GM23248 (cell line): ENCODE measurements at regions not wholly inside any gene's neighbourhood (a gene's known extent, or its start where the extent isn't known, plus 50 kb on each side); places are given as distances from the start of the nearest gene placed in this dataset.
A peak's percentile ranks its signal among the peaks of the same experiment; 100 is the strongest.
"Not testable (repeated sequence)": the region's sequence is repeated elsewhere in the genome, so short reads cannot be mapped to it uniquely, and the experiment has no call there.

ENCODE experiments used
- DNase-seq: peaks from one replicate; pipeline ENCODE4 v3.0.0-alpha.2; 2015
- H2AFZ ChIP-seq: fragments of 200-600 bp; sonication (generic); 2 replicates; pipeline ENCODE4 v1.6.1; 2016; ENCODE audit warnings: antibody characterized with exemption
- H3F3A ChIP-seq: fragments of 200-600 bp; sonication (generic); 2 replicates; pipeline ENCODE4 v1.6.1; 2016; ENCODE audit warnings: mild to moderate bottlenecking, antibody characterized with exemption, mixed run types; ENCODE audit not compliant: insufficient read depth
- H3K27ac ChIP-seq: fragments of 200-600 bp; sonication (generic); 2 replicates; pipeline ENCODE4 v1.5.1; 2016; ENCODE audit warnings: mild to moderate bottlenecking
- H3K27me3 ChIP-seq: fragments of 200-600 bp; sonication (generic); replicated peaks from 2 replicates; pipeline ENCODE4 v1.6.1; 2016; ENCODE audit warnings: mild to moderate bottlenecking; ENCODE audit not compliant: insufficient read depth
- H3K36me3 ChIP-seq: fragments of 200-600 bp; sonication (generic); 2 replicates; pipeline ENCODE4 v1.6.1; 2016; ENCODE audit warnings: low read depth, mild to moderate bottlenecking
- H3K4me1 ChIP-seq: fragments of 200-600 bp; sonication (generic); 2 replicates; pipeline ENCODE4 v1.6.1; 2016; ENCODE audit warnings: mild to moderate bottlenecking; ENCODE audit not compliant: insufficient read depth
- H3K4me2 ChIP-seq: fragments of 200-600 bp; sonication (generic); one replicate; pipeline ENCODE4 v1.6.1; 2016; ENCODE audit warnings: mild to moderate bottlenecking; ENCODE audit not compliant: unreplicated experiment
- H3K4me3 ChIP-seq: fragments of 200-600 bp; sonication (generic); 2 replicates; pipeline ENCODE4 v1.5.1; 2016; ENCODE audit warnings: mild to moderate bottlenecking
- H3K79me2 ChIP-seq: fragments of 200-600 bp; sonication (generic); 2 replicates; pipeline ENCODE4 v1.6.1; 2016; ENCODE audit warnings: mild to moderate bottlenecking; ENCODE audit not compliant: insufficient read depth
- H3K9ac ChIP-seq: fragments of 200-600 bp; sonication (generic); 2 replicates; pipeline ENCODE4 v1.6.1; 2016; ENCODE audit warnings: mild to moderate bottlenecking
- H3K9me2 ChIP-seq: fragments of 200-600 bp; sonication (generic); 2 replicates; pipeline ENCODE4 v1.6.1; 2016; ENCODE audit warnings: mixed run types, mild to moderate bottlenecking, moderate library complexity; ENCODE audit not compliant: insufficient read depth
- H3K9me3 ChIP-seq: fragments of 200-600 bp; sonication (generic); one replicate; pipeline ENCODE4 v1.6.1; 2017; ENCODE audit warnings: low read depth
- H4K20me1 ChIP-seq: fragments of 200-600 bp; sonication (generic); 2 replicates; pipeline ENCODE4 v1.6.0; 2016; ENCODE audit not compliant: insufficient read depth
- EZH2 ChIP-seq: fragments of 200-600 bp; sonication (generic); IDR thresholded peaks from 2 replicates; pipeline ENCODE4 v1.6.1; 2018; ENCODE audit warnings: antibody characterized with exemption, mild to moderate bottlenecking; ENCODE audit not compliant: insufficient read depth, poor library complexity, severe bottlenecking
- EZH2phosphoT487 ChIP-seq: fragments of 200-600 bp; sonication (generic); IDR thresholded peaks from 2 replicates; pipeline ENCODE4 v1.6.1; 2018; ENCODE audit warnings: antibody characterized with exemption, moderate library complexity, mild to moderate bottlenecking, low read depth; ENCODE audit not compliant: insufficient read depth
- WGBS, 2 experiments: methylation state at CpG; one replicate each; pipeline ENCODE4 v1.1.6; 2015 to 2017; ENCODE audit warnings: low lambda C conversion rate in 2 of 2, low coverage in 1 of 2; ENCODE audit errors: missing lambda C conversion rate in 2 of 2; 5-methylcytosine and 5-hydroxymethylcytosine counted together
- in situ Hi-C: fragments of 300-500 bp; cut with MboI; formaldehyde crosslinking; loops from 2 replicates; pipeline ENCODE4 v1.15.0; 2020

- H3K27ac ChIP-seq = no peak overlapping the region
- no peaks in the 10 kb centered on the region; the same call in 1 of the 2 replicates for H3K9me2 ChIP-seq
- 47 to 49% methylated on average over 8 of the region's 8 CpGs for WGBS, 2 experiments
- in situ Hi-C loops = no loop called here
- H3K4me2 ChIP-seq = no peak overlapping the region
- no peak overlapping the region for H2AFZ ChIP-seq
- no peaks in the 10 kb centered on the region for H3K4me1 ChIP-seq
- H3K36me3 ChIP-seq = no peaks in the 10 kb centered on the region
- no peaks in the 10 kb centered on the region for H3K79me2 ChIP-seq
- TF ChIP-seq EZH2phosphoT487 (no peak), EZH2 (no peak)
- no peak overlapping the region for H3K9ac ChIP-seq
- H3K27me3 ChIP-seq = no peaks in the 10 kb centered on the region
- H3F3A ChIP-seq = no peaks in the 10 kb centered on the region
- peak; percentile 43 for DNase-seq
- H3K4me3 ChIP-seq = no peak overlapping the region
- H3K9me3 ChIP-seq = no peaks in the 10 kb centered on the region
- H4K20me1 ChIP-seq = no peaks in the 10 kb centered on the region
These were observed 478.7 kb downstream of the PRR16 start for GRCh38 chr5:120942596-120943350.

GRCh38 chr5:120949596-120949995 lies 485.5 kb downstream of the PRR16 start:
- in situ Hi-C loops = not testable (repeated sequence)

DNA sequence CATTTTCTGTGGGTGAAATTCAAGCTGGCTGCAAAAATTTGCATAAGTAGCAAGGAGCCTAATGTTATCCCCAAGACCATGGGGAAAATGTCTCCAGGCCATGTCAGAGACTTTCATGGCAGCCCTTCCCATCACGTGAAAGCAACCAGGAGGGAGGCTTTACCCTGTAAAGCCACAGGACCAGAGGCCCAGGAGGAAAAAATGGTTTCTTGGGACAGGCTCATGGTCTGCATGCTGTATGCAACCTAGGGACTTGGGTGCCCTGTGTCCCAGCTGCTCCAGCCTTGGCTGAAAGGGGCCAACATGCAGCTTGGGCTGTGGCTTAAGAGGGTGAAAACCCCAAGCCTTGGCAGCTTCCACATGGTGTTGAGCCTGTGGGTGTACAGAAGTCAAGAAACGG lies 489.3 kb downstream of the PRR16 start:
- H3K9me2 ChIP-seq, H3K4me1 ChIP-seq, H3K9ac ChIP-seq, in situ Hi-C loops, H3F3A ChIP-seq, H2AFZ ChIP-seq, H3K4me3 ChIP-seq, H3K27me3 ChIP-seq, H3K27ac ChIP-seq, DNase-seq, H3K36me3 ChIP-seq, H3K9me3 ChIP-seq, H3K79me2 ChIP-seq, H3K4me2 ChIP-seq, H4K20me1 ChIP-seq: not testable (repeated sequence)
- WGBS, 2 experiments = 6% methylated on average over 2 of the region's 2 CpGs

More at GRCh38 chr5:120949596-120949995, 485.5 kb downstream of the PRR16 start:
- not testable (repeated sequence) for H3K4me1 ChIP-seq, H3K4me3 ChIP-seq, H3K27ac ChIP-seq, H3K27me3 ChIP-seq, H3K9me2 ChIP-seq, DNase-seq, H3F3A ChIP-seq, H3K9ac ChIP-seq, H3K79me2 ChIP-seq, H3K36me3 ChIP-seq, H3K9me3 ChIP-seq, H4K20me1 ChIP-seq, H3K4me2 ChIP-seq, H2AFZ ChIP-seq
- WGBS, 2 experiments = 24 to 33% methylated on average over 4 of the region's 4 CpGs

DNA sequence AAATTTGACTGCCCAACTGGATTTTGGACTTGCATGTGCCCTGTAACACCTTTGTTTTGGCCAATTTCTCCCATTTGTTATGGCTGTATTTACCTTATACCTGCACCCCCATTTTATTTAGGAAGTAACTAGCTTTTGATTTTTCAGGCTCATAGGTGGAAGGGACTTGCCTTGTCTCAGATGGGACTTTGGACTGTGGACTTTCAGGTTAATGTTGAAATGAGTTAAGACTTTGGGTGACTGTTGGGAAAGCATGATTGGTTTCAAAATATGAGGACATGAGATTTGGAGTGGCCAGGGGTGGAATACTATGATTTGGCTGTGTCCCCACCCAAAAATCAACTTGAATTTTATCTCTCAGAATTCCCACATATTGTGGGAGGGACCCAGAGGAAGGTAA lies 490.2 kb downstream of the PRR16 start:
- Histone ChIP-seq H4K20me1 (no peaks in the 10 kb centered on the region), H3K27me3 (no peaks in the 10 kb centered on the region), H3K4me3 (no peak overlapping the region), H3K79me2 (no peaks in the 10 kb centered on the region), H3F3A (no peaks in the 10 kb centered on the region), H3K36me3 (no peaks in the 10 kb centered on the region), H3K27ac (no peak overlapping the region), H3K9ac (no peak overlapping the region), H3K4me2 (no peak overlapping the region), H3K4me1 (no peaks in the 10 kb centered on the region), H2AFZ (no peak overlapping the region), H3K9me2 (no peaks in the 10 kb centered on the region), H3K9me3 (no peaks in the 10 kb centered on the region)
- TF ChIP-seq EZH2 (no peak), EZH2phosphoT487 (no peak)
- no peak for DNase-seq
- in situ Hi-C loops = no loop called here

DNA sequence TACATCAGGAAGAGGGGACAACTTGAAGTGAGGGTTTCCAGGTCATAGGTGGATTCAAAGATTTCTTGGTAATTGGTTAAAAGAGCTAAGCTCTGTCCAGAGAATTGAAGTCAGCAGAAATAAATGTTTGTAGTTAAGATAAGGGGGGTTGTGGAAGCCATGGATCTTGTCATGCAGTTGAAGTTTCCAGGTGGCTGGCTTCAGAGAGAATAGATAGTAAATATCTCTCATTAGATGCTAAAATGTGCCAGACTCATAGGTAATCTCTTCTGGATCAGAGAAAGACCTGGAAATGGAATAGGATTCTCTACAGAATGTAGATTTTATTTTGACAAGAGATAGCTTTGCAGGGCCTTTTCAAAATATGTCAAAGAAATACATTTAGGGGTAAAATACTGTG lies 491.7 kb downstream of the PRR16 start:
- no peaks in the 10 kb centered on the region for H3K4me1 ChIP-seq
- H3K36me3 ChIP-seq = no peaks in the 10 kb centered on the region
- TF ChIP-seq EZH2phosphoT487 = no peak
- no peak for TF ChIP-seq EZH2
- no peaks in the 10 kb centered on the region for H4K20me1 ChIP-seq
- H3K9ac ChIP-seq = no peak overlapping the region
- DNase-seq = no peak
- H3K4me2 ChIP-seq = no peak overlapping the region
- no peaks in the 10 kb centered on the region for H3K9me3 ChIP-seq
- H3K79me2 ChIP-seq = no peaks in the 10 kb centered on the region
- H2AFZ ChIP-seq = no peak overlapping the region
- H3K27ac ChIP-seq = no peak overlapping the region
- H3K9me2 ChIP-seq = no peaks in the 10 kb centered on the region
- no peaks in the 10 kb centered on the region for H3F3A ChIP-seq
- no peak overlapping the region for H3K4me3 ChIP-seq
- no peaks in the 10 kb centered on the region for H3K27me3 ChIP-seq
- in situ Hi-C loops = no loop called here
